Liver (tissue), 8 donors: ENCODE measurements at regions not wholly inside any gene's neighbourhood (a gene's known extent, or its start where the extent isn't known, plus 50 kb on each side); places are given as distances from the start of the nearest gene placed in this dataset.
"Not testable (repeated sequence)": the region's sequence is repeated elsewhere in the genome, so short reads cannot be mapped to it uniquely, and the experiment has no call there.

Experiments
- DNase-seq: peaks from one replicate; pipeline ENCODE4 v3.0.0-alpha.2; 2017; ENCODE audit warnings: low spot score
- H3K27ac ChIP-seq, 2 donors: one replicate each; pipeline ENCODE4 v1.7.0; 2013; ENCODE audit warnings: inconsistent platforms in 2 of 2, low read length in 2 of 2, control low read depth in 1 of 2, low read depth in 1 of 2, mild to moderate bottlenecking in 1 of 2
- H3K27me3 ChIP-seq, 4 donors: one replicate each; pipeline versions ENCODE4 v1.6.1 to v1.7.0; 2013; ENCODE audit warnings: low read length in 3 of 4, inconsistent platforms in 1 of 4, mild to moderate bottlenecking in 1 of 4, moderate library complexity in 1 of 4; ENCODE audit not compliant: control insufficient read depth in 4 of 4, insufficient read depth in 4 of 4
- H3K36me3 ChIP-seq, 4 donors: one replicate each; pipeline versions ENCODE4 v1.6.1 to v1.7.0; 2013; ENCODE audit warnings: low read length in 3 of 4, mild to moderate bottlenecking in 3 of 4, low read depth in 1 of 4, moderate library complexity in 1 of 4; ENCODE audit not compliant: control insufficient read depth in 4 of 4, insufficient read depth in 3 of 4
- H3K4me1 ChIP-seq, 4 donors: one replicate each; pipeline versions ENCODE4 v1.6.1 to v1.7.0; 2013; ENCODE audit warnings: low read length in 3 of 4, mild to moderate bottlenecking in 3 of 4, moderate library complexity in 1 of 4; ENCODE audit not compliant: control insufficient read depth in 4 of 4, insufficient read depth in 4 of 4
- H3K4me3 ChIP-seq, 3 donors: one replicate each; pipeline versions ENCODE4 v1.6.1 to v1.7.0; 2013; ENCODE audit warnings: low read length in 3 of 3, control low read depth in 1 of 3, low read depth in 1 of 3, mild to moderate bottlenecking in 1 of 3
- H3K9ac ChIP-seq, 2 donors: one replicate each; pipeline ENCODE4 v1.7.0; 2013; ENCODE audit warnings: low read length in 2 of 2, mild to moderate bottlenecking in 2 of 2, moderate library complexity in 2 of 2, control low read depth in 1 of 2, low read depth in 1 of 2
- H3K9me3 ChIP-seq, 4 donors: one replicate each; pipeline versions ENCODE4 v1.6.1 to v1.7.0; 2013; ENCODE audit warnings: low read length in 3 of 4; ENCODE audit not compliant: control insufficient read depth in 4 of 4
- EGR1 ChIP-seq, 2 donors: IDR thresholded peaks; 2 replicates each; pipeline ENCODE4 v1.6.1; 2016 to 2018; ENCODE audit warnings: antibody characterized with exemption in 2 of 2, low read depth in 2 of 2
- FOXA1 ChIP-seq: IDR thresholded peaks from 2 replicates; pipeline ENCODE4 v1.6.1; 2016; ENCODE audit warnings: antibody characterized with exemption
- FOXA2 ChIP-seq: IDR thresholded peaks from 2 replicates; pipeline ENCODE4 v1.6.1; 2016; ENCODE audit warnings: antibody characterized with exemption
- GABPA ChIP-seq, 2 donors: IDR thresholded peaks in 1 of 2; conservative IDR thresholded peaks in 1 of 2; 2 replicates each; pipeline ENCODE4 v1.6.1; 2016; ENCODE audit warnings: antibody characterized with exemption in 2 of 2, mild to moderate bottlenecking in 1 of 2, moderate library complexity in 1 of 2
- HNF4A ChIP-seq, 2 donors: conservative IDR thresholded peaks; 2 replicates each; pipeline ENCODE4 v1.6.1; 2016; ENCODE audit warnings: antibody characterized with exemption in 2 of 2, mild to moderate bottlenecking in 2 of 2
- JUND ChIP-seq, 2 donors: IDR thresholded peaks; 2 replicates each; pipeline ENCODE4 v1.6.1; 2016; ENCODE audit warnings: antibody characterized with exemption in 2 of 2
- NR2F2 ChIP-seq: IDR thresholded peaks from 2 replicates; pipeline ENCODE4 v1.6.1; 2016; ENCODE audit warnings: antibody characterized with exemption
- RAD21 ChIP-seq, 2 donors: IDR thresholded peaks; 2 replicates each; pipeline ENCODE4 v1.6.1; 2016; ENCODE audit warnings: antibody characterized with exemption in 2 of 2, mild to moderate bottlenecking in 2 of 2
- SP1 ChIP-seq: IDR thresholded peaks from 2 replicates; pipeline ENCODE4 v1.6.1; 2018; ENCODE audit warnings: antibody characterized with exemption, mild to moderate bottlenecking
- TAF1 ChIP-seq: conservative IDR thresholded peaks from 2 replicates; pipeline ENCODE4 v1.6.1; 2016; ENCODE audit warnings: antibody characterized with exemption, mild to moderate bottlenecking
- YY1 ChIP-seq: IDR thresholded peaks from 2 replicates; pipeline ENCODE4 v1.6.1; 2016; ENCODE audit warnings: antibody characterized with exemption, mild to moderate bottlenecking
- WGBS: extraction: QIAGEN DNeasy Blood & Tissue Kit; methylation state at CpG from one replicate; pipeline ENCODE4 v1.1.7; 2013; 5-methylcytosine and 5-hydroxymethylcytosine counted together
- TF ChIP-seq, protein P1 (sequence below): fragments of 150-350 bp; IDR thresholded peaks from 2 replicates; pipeline ENCODE4 v1.5.1; 2017; ENCODE audit warnings: improper control_type of control experiment, low read depth, low read length; ENCODE audit not compliant: missing input control
- TF ChIP-seq, protein P2 (sequence below): IDR thresholded peaks from 2 replicates; pipeline ENCODE4 v1.6.1; 2016; ENCODE audit warnings: antibody characterized with exemption
- TF ChIP-seq, protein P3 (sequence below): IDR thresholded peaks from 2 replicates; pipeline ENCODE4 v1.6.1; 2016; ENCODE audit warnings: antibody characterized with exemption, mild to moderate bottlenecking
- TF ChIP-seq, protein P4 (sequence below): IDR thresholded peaks from 2 replicates; pipeline ENCODE4 v1.6.1; 2016; ENCODE audit warnings: antibody characterized with exemption
- donor health status: healthy.
- donor health status: healthy.
- donor health status: healthy.
- donor health status: healthy.
- donor health status: healthy.

DNA sequence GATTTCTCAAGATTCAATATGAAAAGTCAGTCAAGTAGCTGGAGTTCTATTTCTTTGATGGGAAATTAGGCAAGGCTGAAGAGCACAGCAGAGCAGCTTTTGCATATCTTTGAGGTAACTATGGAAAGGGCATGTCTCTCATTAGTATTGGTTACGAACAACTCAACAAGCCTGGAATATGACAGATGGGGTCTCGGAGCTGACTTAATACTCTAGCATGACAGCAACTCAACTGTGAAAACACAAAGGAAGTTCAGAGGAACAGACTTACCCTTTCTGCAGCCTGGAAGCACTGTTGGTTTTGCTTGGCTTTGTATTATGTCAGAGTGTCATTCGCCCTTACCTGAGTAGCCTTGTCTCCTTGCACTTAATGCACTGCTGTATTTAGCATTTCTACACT is 79.9 kb upstream of the AADAT start:
- Histone ChIP-seq H3K9me3 (no peaks in the 10 kb centered on the region), H3K36me3 (no peaks in the 10 kb centered on the region), H3K27me3 (no peaks in the 10 kb centered on the region), H3K9ac (no peak overlapping the region), H3K27ac (no peak overlapping the region), H3K4me3 (no peak overlapping the region), H3K4me1 (no peaks in the 10 kb centered on the region)
- WGBS = 72% methylated on average over 3 of the region's 3 CpGs
- no peak for TF ChIP-seq RAD21 (IDR thresholded peaks at IDR 0.05)
- no peak for DNase-seq

DNA sequence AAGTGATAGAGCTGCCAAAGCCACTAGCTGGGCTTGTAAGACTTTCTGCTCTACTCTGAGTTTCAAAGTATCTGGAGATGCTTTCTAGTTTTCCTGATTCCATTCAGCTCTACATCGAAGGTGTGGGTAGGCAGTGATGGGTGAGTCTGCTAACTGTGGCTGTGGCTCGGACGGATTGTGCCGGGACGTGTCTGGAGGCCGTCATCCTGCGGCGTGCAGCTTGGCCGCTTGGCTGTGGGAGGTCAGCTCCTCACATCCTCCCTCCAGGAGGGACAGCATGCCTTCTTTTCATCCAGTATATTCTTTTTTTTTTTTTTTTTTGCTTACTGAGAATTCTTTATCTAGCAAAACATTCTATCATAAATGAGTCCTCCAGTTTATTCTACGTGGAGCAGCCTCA is 77.9 kb upstream of the AADAT start:
- Histone ChIP-seq H3K27ac (no peak overlapping the region), H3K9me3 (no peaks in the 10 kb centered on the region), H3K36me3 (no peaks in the 10 kb centered on the region), H3K27me3 (no peaks in the 10 kb centered on the region), H3K9ac (no peak overlapping the region), H3K4me1 (no peaks in the 10 kb centered on the region), H3K4me3 (no peak overlapping the region)
- DNase-seq = no peak
- WGBS = 81% methylated on average over 10 of the region's 10 CpGs
- TF ChIP-seq YY1 (no peak), EGR1 (IDR thresholded peaks at IDR 0.05; ENCODE audit: low read depth in 2 of 2) (no peak)
- TF ChIP-seq, protein P1, sequence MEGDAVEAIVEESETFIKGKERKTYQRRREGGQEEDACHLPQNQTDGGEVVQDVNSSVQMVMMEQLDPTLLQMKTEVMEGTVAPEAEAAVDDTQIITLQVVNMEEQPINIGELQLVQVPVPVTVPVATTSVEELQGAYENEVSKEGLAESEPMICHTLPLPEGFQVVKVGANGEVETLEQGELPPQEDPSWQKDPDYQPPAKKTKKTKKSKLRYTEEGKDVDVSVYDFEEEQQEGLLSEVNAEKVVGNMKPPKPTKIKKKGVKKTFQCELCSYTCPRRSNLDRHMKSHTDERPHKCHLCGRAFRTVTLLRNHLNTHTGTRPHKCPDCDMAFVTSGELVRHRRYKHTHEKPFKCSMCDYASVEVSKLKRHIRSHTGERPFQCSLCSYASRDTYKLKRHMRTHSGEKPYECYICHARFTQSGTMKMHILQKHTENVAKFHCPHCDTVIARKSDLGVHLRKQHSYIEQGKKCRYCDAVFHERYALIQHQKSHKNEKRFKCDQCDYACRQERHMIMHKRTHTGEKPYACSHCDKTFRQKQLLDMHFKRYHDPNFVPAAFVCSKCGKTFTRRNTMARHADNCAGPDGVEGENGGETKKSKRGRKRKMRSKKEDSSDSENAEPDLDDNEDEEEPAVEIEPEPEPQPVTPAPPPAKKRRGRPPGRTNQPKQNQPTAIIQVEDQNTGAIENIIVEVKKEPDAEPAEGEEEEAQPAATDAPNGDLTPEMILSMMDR = no peak

DNA sequence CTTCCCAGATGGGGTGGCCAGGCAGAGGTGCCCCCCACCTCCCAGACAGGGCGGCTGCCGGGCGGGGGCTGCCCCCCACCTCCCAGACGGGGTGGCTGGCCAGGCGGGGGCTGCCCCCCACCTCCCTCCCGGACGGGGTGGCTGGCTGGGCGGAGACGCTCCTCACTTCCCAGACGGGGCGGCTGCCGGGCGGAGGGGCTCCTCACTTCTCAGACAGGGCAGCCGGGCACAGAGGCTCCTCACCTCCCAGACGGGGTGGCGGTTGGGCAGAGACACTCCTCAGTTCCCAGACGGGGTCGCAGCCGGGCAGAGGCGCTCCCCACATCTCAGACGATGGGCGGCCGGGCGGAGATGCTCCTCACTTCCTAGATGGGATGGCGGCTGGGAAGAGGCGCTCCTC is 76.4 kb upstream of the AADAT start:
- not testable (repeated sequence) for H3K9ac ChIP-seq, H3K9me3 ChIP-seq, H3K4me3 ChIP-seq, H3K4me1 ChIP-seq, H3K27me3 ChIP-seq, H3K36me3 ChIP-seq, DNase-seq, H3K27ac ChIP-seq
- 92% methylated on average over 26 of the region's 26 CpGs for WGBS

DNA sequence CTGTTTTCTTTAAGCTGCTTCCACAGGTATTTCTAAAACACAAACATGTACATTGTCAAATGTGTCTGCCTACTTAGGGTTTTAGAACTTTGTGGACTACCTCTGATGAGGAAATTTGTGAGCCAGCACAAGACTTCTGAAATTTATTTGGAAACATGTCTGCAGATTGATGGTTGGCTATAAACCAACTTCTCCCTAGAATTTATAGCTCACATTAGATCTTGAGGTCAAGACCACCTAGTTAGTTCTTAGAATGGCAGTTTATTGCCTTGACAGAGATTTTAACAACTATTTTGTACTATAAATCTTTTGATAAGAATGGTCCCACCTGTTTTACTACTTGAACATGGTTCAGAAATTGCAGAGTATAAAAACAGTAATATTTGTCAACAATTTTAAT is 72.7 kb upstream of the AADAT start:
- Histone ChIP-seq H3K9me3 (no peaks in the 10 kb centered on the region), H3K27ac (no peak overlapping the region), H3K27me3 (no peaks in the 10 kb centered on the region), H3K4me3 (no peak overlapping the region), H3K9ac (no peak overlapping the region), H3K36me3 (no peaks in the 10 kb centered on the region), H3K4me1 (no peaks in the 10 kb centered on the region)
- DNase-seq = no peak
- TF ChIP-seq, protein P2, sequence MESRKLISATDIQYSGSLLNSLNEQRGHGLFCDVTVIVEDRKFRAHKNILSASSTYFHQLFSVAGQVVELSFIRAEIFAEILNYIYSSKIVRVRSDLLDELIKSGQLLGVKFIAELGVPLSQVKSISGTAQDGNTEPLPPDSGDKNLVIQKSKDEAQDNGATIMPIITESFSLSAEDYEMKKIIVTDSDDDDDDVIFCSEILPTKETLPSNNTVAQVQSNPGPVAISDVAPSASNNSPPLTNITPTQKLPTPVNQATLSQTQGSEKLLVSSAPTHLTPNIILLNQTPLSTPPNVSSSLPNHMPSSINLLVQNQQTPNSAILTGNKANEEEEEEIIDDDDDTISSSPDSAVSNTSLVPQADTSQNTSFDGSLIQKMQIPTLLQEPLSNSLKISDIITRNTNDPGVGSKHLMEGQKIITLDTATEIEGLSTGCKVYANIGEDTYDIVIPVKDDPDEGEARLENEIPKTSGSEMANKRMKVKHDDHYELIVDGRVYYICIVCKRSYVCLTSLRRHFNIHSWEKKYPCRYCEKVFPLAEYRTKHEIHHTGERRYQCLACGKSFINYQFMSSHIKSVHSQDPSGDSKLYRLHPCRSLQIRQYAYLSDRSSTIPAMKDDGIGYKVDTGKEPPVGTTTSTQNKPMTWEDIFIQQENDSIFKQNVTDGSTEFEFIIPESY = no peak
- no peak for TF ChIP-seq EGR1 (IDR thresholded peaks at IDR 0.05; ENCODE audit: low read depth in 2 of 2)
- TF ChIP-seq, protein P3, sequence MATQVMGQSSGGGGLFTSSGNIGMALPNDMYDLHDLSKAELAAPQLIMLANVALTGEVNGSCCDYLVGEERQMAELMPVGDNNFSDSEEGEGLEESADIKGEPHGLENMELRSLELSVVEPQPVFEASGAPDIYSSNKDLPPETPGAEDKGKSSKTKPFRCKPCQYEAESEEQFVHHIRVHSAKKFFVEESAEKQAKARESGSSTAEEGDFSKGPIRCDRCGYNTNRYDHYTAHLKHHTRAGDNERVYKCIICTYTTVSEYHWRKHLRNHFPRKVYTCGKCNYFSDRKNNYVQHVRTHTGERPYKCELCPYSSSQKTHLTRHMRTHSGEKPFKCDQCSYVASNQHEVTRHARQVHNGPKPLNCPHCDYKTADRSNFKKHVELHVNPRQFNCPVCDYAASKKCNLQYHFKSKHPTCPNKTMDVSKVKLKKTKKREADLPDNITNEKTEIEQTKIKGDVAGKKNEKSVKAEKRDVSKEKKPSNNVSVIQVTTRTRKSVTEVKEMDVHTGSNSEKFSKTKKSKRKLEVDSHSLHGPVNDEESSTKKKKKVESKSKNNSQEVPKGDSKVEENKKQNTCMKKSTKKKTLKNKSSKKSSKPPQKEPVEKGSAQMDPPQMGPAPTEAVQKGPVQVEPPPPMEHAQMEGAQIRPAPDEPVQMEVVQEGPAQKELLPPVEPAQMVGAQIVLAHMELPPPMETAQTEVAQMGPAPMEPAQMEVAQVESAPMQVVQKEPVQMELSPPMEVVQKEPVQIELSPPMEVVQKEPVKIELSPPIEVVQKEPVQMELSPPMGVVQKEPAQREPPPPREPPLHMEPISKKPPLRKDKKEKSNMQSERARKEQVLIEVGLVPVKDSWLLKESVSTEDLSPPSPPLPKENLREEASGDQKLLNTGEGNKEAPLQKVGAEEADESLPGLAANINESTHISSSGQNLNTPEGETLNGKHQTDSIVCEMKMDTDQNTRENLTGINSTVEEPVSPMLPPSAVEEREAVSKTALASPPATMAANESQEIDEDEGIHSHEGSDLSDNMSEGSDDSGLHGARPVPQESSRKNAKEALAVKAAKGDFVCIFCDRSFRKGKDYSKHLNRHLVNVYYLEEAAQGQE = no peak
- TF ChIP-seq YY1 = no peak
- TF ChIP-seq, protein P4, sequence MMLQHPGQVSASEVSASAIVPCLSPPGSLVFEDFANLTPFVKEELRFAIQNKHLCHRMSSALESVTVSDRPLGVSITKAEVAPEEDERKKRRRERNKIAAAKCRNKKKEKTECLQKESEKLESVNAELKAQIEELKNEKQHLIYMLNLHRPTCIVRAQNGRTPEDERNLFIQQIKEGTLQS = no peak
- TF ChIP-seq SP1 = no peak
- no peak for TF ChIP-seq TAF1
- TF ChIP-seq HNF4A (conservative IDR thresholded peaks at IDR 0.05) = no peak
- no peak for TF ChIP-seq GABPA (IDR thresholded peaks at IDR 0.05 in 1 of 2, conservative IDR thresholded peaks at IDR 0.05 in 1 of 2)
- no peak for TF ChIP-seq RAD21 (IDR thresholded peaks at IDR 0.05)
- TF ChIP-seq FOXA2 = no peak
- TF ChIP-seq JUND (IDR thresholded peaks at IDR 0.05) = no peak
- TF ChIP-seq, protein P1 = no peak
- no peak for TF ChIP-seq NR2F2
- no peak for TF ChIP-seq FOXA1
